WERI-Rb-1 (cell line): ENCODE measurements at regions not wholly inside any gene's neighbourhood (a gene's known extent, or its start where the extent isn't known, plus 50 kb on each side); places are given as distances from the start of the nearest gene placed in this dataset.

ENCODE experiments used
- DNase-seq: peaks from one replicate; pipeline ENCODE4 v3.0.0-alpha.2; 2020
- H3K27ac ChIP-seq: fragments of 250-450 bp; sonication (Bioruptor Pico); 2 replicates; pipeline ENCODE4 v1.5.1; 2020; ENCODE audit warnings: mild to moderate bottlenecking, moderate library complexity
- H3K27me3 ChIP-seq: fragments of 250-450 bp; sonication (Bioruptor Pico); 2 replicates; pipeline ENCODE4 v1.5.1; 2021; ENCODE audit warnings: mild to moderate bottlenecking, low read depth, moderate library complexity; ENCODE audit not compliant: insufficient read depth, severe bottlenecking
- H3K36me3 ChIP-seq: fragments of 250-450 bp; sonication (Bioruptor Pico); 2 replicates; pipeline ENCODE4 v1.5.1; 2020; ENCODE audit warnings: mild to moderate bottlenecking, moderate library complexity
- H3K4me3 ChIP-seq: 2 replicates; pipeline ENCODE4 v1.5.1; 2011; ENCODE audit warnings: low read depth, mild to moderate bottlenecking, control low read depth, low read length
- H3K9me3 ChIP-seq: fragments of 250-450 bp; sonication (Bioruptor Pico); 2 replicates; pipeline ENCODE4 v1.5.1; 2021; ENCODE audit warnings: mild to moderate bottlenecking, moderate library complexity; ENCODE audit not compliant: severe bottlenecking
- CTCF ChIP-seq: IDR thresholded peaks from 2 replicates; pipeline ENCODE4 v1.5.1; 2011; ENCODE audit warnings: low read depth, mild to moderate bottlenecking, control low read depth, inconsistent platforms, low read length

DNA sequence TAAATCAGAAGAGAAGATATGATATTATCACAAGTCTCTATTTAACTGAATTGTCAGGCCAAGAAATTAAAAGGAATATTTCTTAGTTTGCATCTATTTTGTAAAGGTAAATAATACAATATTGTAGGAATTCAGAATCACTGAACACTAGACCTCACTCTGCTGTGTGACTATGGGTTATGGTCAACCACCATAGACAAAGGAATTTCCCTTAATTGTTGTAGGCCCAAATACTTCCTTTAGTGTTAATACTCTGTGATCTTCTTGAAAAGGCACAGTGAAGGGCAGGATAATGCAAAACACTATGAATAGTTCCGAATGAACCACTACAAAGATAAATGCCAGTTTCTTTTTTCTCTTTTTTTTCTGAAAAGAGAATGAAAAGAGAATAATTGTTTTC lies 162.3 kb downstream of the TUSC7 start:
- Histone ChIP-seq H3K36me3 (no peaks in the 10 kb centered on the region), H3K9me3 (no peaks in the 10 kb centered on the region), H3K27me3 (peaks cover 15% of the 10 kb centered on the region), H3K4me3 (no peak overlapping the region), H3K27ac (no peak overlapping the region)
- TF ChIP-seq CTCF: no peak
- DNase-seq: no peak

DNA sequence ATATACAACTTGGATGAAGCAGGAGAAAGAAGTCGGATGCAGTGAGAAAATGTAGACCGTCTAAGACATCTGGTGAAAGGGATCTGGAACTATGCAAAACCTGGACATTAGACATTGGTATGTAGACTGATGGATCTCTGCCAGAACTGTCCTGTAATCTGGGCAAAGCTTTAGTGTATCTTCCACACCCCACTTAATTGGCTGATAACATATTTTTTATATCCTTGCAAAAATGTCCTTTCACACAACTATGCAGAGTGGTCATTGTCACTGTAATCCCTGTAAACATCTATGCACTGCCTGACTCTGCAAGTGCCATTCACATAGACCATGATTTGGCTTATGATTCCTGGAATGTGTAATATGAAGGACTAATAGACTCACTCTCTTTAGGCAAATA lies 163.1 kb downstream of the TUSC7 start:
- no peak for TF ChIP-seq CTCF

DNA sequence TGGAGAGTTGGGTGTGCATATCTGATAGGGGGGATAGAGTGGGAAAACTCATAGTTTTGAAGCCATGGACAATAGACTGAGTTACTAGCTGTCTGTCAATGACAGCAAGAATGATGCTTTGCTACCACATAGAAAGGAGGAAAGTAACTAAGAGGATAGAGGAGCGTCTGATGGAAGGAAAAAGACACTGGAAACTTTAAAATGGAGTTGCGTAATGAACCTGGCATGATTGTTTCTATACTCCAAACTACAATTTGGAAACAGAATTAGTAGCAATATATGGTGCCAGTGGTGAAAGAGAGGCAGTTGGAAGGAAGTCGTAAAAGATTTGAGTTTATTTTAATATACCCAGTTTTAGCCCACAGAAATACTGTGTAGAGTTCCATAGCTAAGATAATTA lies 163.6 kb downstream of the TUSC7 start:
- Histone ChIP-seq H3K4me3 (no peak overlapping the region), H3K36me3 (no peaks in the 10 kb centered on the region), H3K9me3 (no peaks in the 10 kb centered on the region), H3K27ac (no peak overlapping the region), H3K27me3 (peaks cover 19% of the 10 kb centered on the region)
- DNase-seq: no peak
- TF ChIP-seq CTCF: no peak

More for the DNA sequence above, 163.1 kb downstream of the TUSC7 start:
- no peaks in the 10 kb centered on the region for H3K36me3 ChIP-seq
- H3K4me3 ChIP-seq: no peak overlapping the region
- H3K9me3 ChIP-seq: no peaks in the 10 kb centered on the region
- peaks cover 19% of the 10 kb centered on the region for H3K27me3 ChIP-seq
- H3K27ac ChIP-seq: no peak overlapping the region
- no peak for DNase-seq

GRCh38 chr3:116877968-116878367 lies 168.4 kb downstream of the TUSC7 start:
- H3K4me3 ChIP-seq: no peak overlapping the region
- H3K27me3 ChIP-seq: peaks cover 35% of the 10 kb centered on the region
- H3K27ac ChIP-seq: no peak overlapping the region
- DNase-seq: no peak
- no peak for TF ChIP-seq CTCF
- H3K9me3 ChIP-seq: no peaks in the 10 kb centered on the region
- H3K36me3 ChIP-seq: no peaks in the 10 kb centered on the region

GRCh38 chr3:116886202-116886893 lies 176.8 kb downstream of the TUSC7 start:
- Histone ChIP-seq H3K36me3 (no peaks in the 10 kb centered on the region), H3K4me3 (no peak overlapping the region), H3K27me3 (peaks cover 48% of the 10 kb centered on the region), H3K27ac (no peak overlapping the region), H3K9me3 (no peaks in the 10 kb centered on the region)
- no peak for DNase-seq
- no peak for TF ChIP-seq CTCF

DNA sequence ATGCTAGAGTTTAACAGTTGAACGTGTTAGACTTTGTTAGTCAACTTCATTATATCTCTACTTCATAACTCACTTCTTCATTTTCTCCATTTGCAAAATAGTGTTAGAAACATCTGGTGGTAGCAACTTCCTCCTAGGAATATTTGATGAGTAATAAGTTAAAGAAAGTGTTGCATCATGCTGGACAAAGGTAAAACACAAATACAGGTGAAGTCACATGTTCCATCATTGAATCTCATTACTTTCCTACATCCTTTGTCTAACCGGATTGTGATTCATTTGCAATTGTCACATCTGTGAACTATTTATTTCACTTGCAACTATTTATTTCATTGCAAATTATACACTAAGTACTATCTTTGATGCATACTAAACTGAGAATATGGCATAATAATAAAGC lies 186.5 kb downstream of the TUSC7 start:
- no peak for DNase-seq

More for the DNA sequence above, 186.5 kb downstream of the TUSC7 start:
- TF ChIP-seq CTCF: no peak
- Histone ChIP-seq H3K4me3 (no peak overlapping the region), H3K36me3 (no peaks in the 10 kb centered on the region), H3K27me3 (peaks cover 19% of the 10 kb centered on the region), H3K27ac (no peak overlapping the region), H3K9me3 (no peaks in the 10 kb centered on the region)
